ENCODE measurements at regions not wholly inside any gene's neighbourhood (a gene's known extent, or its start where the extent isn't known, plus 50 kb on each side); places are given as distances from the start of the nearest gene placed in this dataset.

- ATAC-seq, result no peak
- TF ChIP-seq GLIS3 (CRISPR knock-in tag; IDR thresholded peaks at IDR 0.05), result no peak
- no peak for TF ChIP-seq TSHZ2 (CRISPR knock-in tag; IDR thresholded peaks at IDR 0.05)
- TF ChIP-seq ZC3H10 (CRISPR knock-in tag; IDR thresholded peaks at IDR 0.05), result no peak
Observed at GRCh38 chr2:104332731-104333130, 521.2 kb upstream of the POU3F3 start.

- ATAC-seq, result no peak
- no peak for TF ChIP-seq ZC3H10 (CRISPR knock-in tag; IDR thresholded peaks at IDR 0.05)
- TF ChIP-seq ISL1 (CRISPR knock-in tag; IDR thresholded peaks at IDR 0.05), result no peak
- no peak for TF ChIP-seq SNAI2 (CRISPR knock-in tag; IDR thresholded peaks at IDR 0.05)
- TF ChIP-seq RARB (CRISPR knock-in tag; IDR thresholded peaks at IDR 0.05), result no peak
- TF ChIP-seq ZFP3 (CRISPR knock-in tag; IDR thresholded peaks at IDR 0.05), result no peak
- no peak for TF ChIP-seq POU6F1 (CRISPR knock-in tag; IDR thresholded peaks at IDR 0.05; ENCODE audit: borderline replicate concordance, low read depth)
- TF ChIP-seq TCF4 (CRISPR knock-in tag; IDR thresholded peaks at IDR 0.05; ENCODE audit: borderline replicate concordance), result no peak
- TF ChIP-seq TOX (CRISPR knock-in tag; IDR thresholded peaks at IDR 0.05; ENCODE audit: borderline replicate concordance), result no peak
- no peak for TF ChIP-seq ZNF8 (CRISPR knock-in tag; IDR thresholded peaks at IDR 0.05)
- no peak for TF ChIP-seq ARNTL (CRISPR knock-in tag; IDR thresholded peaks at IDR 0.05; ENCODE audit: borderline replicate concordance, low read depth)
- no peak for TF ChIP-seq ZFP30 (CRISPR knock-in tag; IDR thresholded peaks at IDR 0.05)
Observed at GRCh38 chr2:104337869-104338268, 516.0 kb upstream of the POU3F3 start.

GRCh38 chr2:104340162-104340561 is 513.8 kb upstream of the POU3F3 start:
- TF ChIP-seq GLIS3 (CRISPR knock-in tag; IDR thresholded peaks at IDR 0.05) (no peak), ZFP30 (CRISPR knock-in tag; IDR thresholded peaks at IDR 0.05) (no peak), POU6F1 (CRISPR knock-in tag; IDR thresholded peaks at IDR 0.05; ENCODE audit: borderline replicate concordance, low read depth) (no peak), ZNF565 (CRISPR knock-in tag; conservative IDR thresholded peaks at IDR 0.05; ENCODE audit: low read depth) (no peak), CREB5 (CRISPR knock-in tag; IDR thresholded peaks at IDR 0.05; ENCODE audit: low read depth) (no peak), OSR1 (CRISPR knock-in tag; IDR thresholded peaks at IDR 0.05) (no peak), ZNF8 (CRISPR knock-in tag; IDR thresholded peaks at IDR 0.05) (no peak), ARNTL (CRISPR knock-in tag; IDR thresholded peaks at IDR 0.05; ENCODE audit: borderline replicate concordance, low read depth) (no peak), ZC3H10 (CRISPR knock-in tag; IDR thresholded peaks at IDR 0.05) (no peak), ZNF70 (CRISPR knock-in tag; IDR thresholded peaks at IDR 0.05) (no peak), CSRNP3 (CRISPR knock-in tag; IDR thresholded peaks at IDR 0.05) (no peak), BACH2 (CRISPR knock-in tag; IDR thresholded peaks at IDR 0.05; ENCODE audit: borderline replicate concordance) (no peak), CSDC2 (CRISPR knock-in tag; IDR thresholded peaks at IDR 0.05) (no peak), ZFP3 (CRISPR knock-in tag; IDR thresholded peaks at IDR 0.05) (no peak), ESRRG (CRISPR knock-in tag; IDR thresholded peaks at IDR 0.05) (no peak), ISL1 (CRISPR knock-in tag; IDR thresholded peaks at IDR 0.05) (no peak), TOX (CRISPR knock-in tag; IDR thresholded peaks at IDR 0.05; ENCODE audit: borderline replicate concordance) (no peak)
- no peak for ATAC-seq

Data from SK-N-SH treated with all-trans-retinoic acid at 6 μM for 48 hours (cell line).